ENCODE measurements at regions not wholly inside any gene's neighbourhood (a gene's known extent, or its start where the extent isn't known, plus 50 kb on each side); places are given as distances from the start of the nearest gene placed in this dataset.

GRCh38 chr2:34836361-34836760 lies 1237.3 kb upstream of the FAM98A start:
- TF ChIP-seq CTCF (IDR thresholded peaks at IDR 0.05) = no peak
- TF ChIP-seq EZH2phosphoT487 (IDR thresholded peaks at IDR 0.05) = no peak

Data from neural progenitor cell (in vitro differentiated cells).